IMR-90 (cell line): ENCODE measurements at regions not wholly inside any gene's neighbourhood (a gene's known extent, or its start where the extent isn't known, plus 50 kb on each side); places are given as distances from the start of the nearest gene placed in this dataset.

ENCODE experiments used
- ATAC-seq: fragments of 200-7000 bp; cut with Tn5 transposase; 2 replicates; pipeline ENCODE4 v1.9.1; 2020; ENCODE audit warnings: low read depth, mild to moderate bottlenecking, moderate library complexity
- BruUV-seq: library from RNA; stranded (reverse); fragments of 400-500 nt; replicated peaks from 2 replicates; lab custom pipeline; 2021; lab: Mats Ljungman, UMichigan
- CTCF ChIA-PET: fragments of 300-600 bp; formaldehyde crosslinking; extraction: SDS; loops from one replicate; lab custom pipeline; 2021; ENCODE audit warnings: antibody characterized with exemption; lab: Yijun Ruan, JAX
- POLR2A ChIA-PET: fragments of 300-600 bp; sonication (Branson Sonifier 250); formaldehyde crosslinking; loops from one replicate; lab custom pipeline; 2022; ENCODE audit warnings: antibody characterized with exemption; ENCODE audit not compliant: unreplicated experiment; lab: Charles Lee
- DNase-seq: peaks from one replicate; pipeline ENCODE4 v3.0.0; 2013
- H2AFZ ChIP-seq: replicated peaks from 2 replicates; pipeline ENCODE3; 2013; ENCODE audit warnings: low read length, mild to moderate bottlenecking; ENCODE audit not compliant: poor library complexity
- H2AK5ac ChIP-seq: 2 replicates; pipeline ENCODE4 v1.6.1; 2013; ENCODE audit warnings: low read depth, low read length, inconsistent platforms
- H2AK9ac ChIP-seq: replicated peaks from 2 replicates; pipeline ENCODE3; 2013; ENCODE audit warnings: mild to moderate bottlenecking, low read depth, low read length, moderate library complexity; ENCODE audit not compliant: poor library complexity
- H2BK120ac ChIP-seq: 2 replicates; pipeline ENCODE4 v1.6.1; 2013; ENCODE audit warnings: low read depth, low read length, inconsistent platforms
- H2BK15ac ChIP-seq: 3 replicates; pipeline ENCODE4 v1.6.1; 2013; ENCODE audit warnings: low read depth, low read length, inconsistent platforms
- H2BK20ac ChIP-seq: 2 replicates; pipeline ENCODE4 v1.6.1; 2013; ENCODE audit warnings: low read depth, mild to moderate bottlenecking, inconsistent platforms, low read length, moderate library complexity
- H2BK5ac ChIP-seq: 2 replicates; pipeline ENCODE4 v1.6.1; 2013; ENCODE audit warnings: mild to moderate bottlenecking, low read depth, low read length, inconsistent platforms; ENCODE audit not compliant: poor library complexity, severe bottlenecking
- H3K14ac ChIP-seq: replicated peaks from 2 replicates; pipeline ENCODE4 v1.6.1; 2013; ENCODE audit warnings: low read depth, low read length, inconsistent platforms
- H3K18ac ChIP-seq: 2 replicates; pipeline ENCODE4 v1.6.1; 2013; ENCODE audit warnings: low read depth, low read length, control low read depth
- H3K23ac ChIP-seq: 2 replicates; pipeline ENCODE4 v1.6.1; 2013; ENCODE audit warnings: low read depth, low read length, inconsistent platforms
- H3K27ac ChIP-seq: 2 replicates; pipeline ENCODE4 v1.5.1; 2013; ENCODE audit warnings: mild to moderate bottlenecking, control low read depth, low read length; ENCODE audit not compliant: insufficient read depth
- H3K27me3 ChIP-seq: 2 replicates; pipeline ENCODE4 v1.6.1; 2013; ENCODE audit warnings: low read length; ENCODE audit not compliant: control insufficient read depth, insufficient read depth
- H3K36me3 ChIP-seq: 2 replicates; pipeline ENCODE4 v1.6.1; 2013; ENCODE audit warnings: low read length, mixed read lengths; ENCODE audit not compliant: control insufficient read depth, insufficient read depth
- H3K4ac ChIP-seq: 2 replicates; pipeline ENCODE4 v1.6.1; 2013; ENCODE audit warnings: low read depth, low read length, inconsistent platforms
- H3K4me1 ChIP-seq: 2 replicates; pipeline ENCODE4 v1.6.1; 2013; ENCODE audit warnings: low read length, mixed read lengths; ENCODE audit not compliant: control insufficient read depth, insufficient read depth
- H3K4me2 ChIP-seq: 2 replicates; pipeline ENCODE4 v1.6.1; 2013; ENCODE audit warnings: low read depth, mild to moderate bottlenecking, control low read depth, low read length, moderate library complexity
- H3K4me3 ChIP-seq: 2 replicates; pipeline ENCODE4 v1.5.1; 2013; ENCODE audit warnings: low read depth, mild to moderate bottlenecking, control low read depth, low read length, moderate library complexity; ENCODE audit not compliant: insufficient read depth
- H3K56ac ChIP-seq: 2 replicates; pipeline ENCODE4 v1.6.1; 2013; ENCODE audit warnings: low read length, inconsistent platforms; ENCODE audit not compliant: insufficient read depth; ENCODE audit errors: extremely low read depth
- H3K79me1 ChIP-seq, 2 experiments: 2 replicates each; pipeline ENCODE4 v1.6.1; 2013; ENCODE audit warnings: low read length in 2 of 2, inconsistent platforms in 1 of 2, low read depth in 1 of 2
- H3K9ac ChIP-seq: 2 replicates; pipeline ENCODE4 v1.6.1; 2013; ENCODE audit warnings: low read depth, low read length, control low read depth
- H3K9me1 ChIP-seq: 2 replicates; pipeline ENCODE4 v1.6.1; 2013; ENCODE audit warnings: low read length, inconsistent platforms; ENCODE audit not compliant: insufficient read depth
- H3K9me3 ChIP-seq: 2 replicates; pipeline ENCODE4 v1.6.1; 2013; ENCODE audit warnings: low read length; ENCODE audit not compliant: control insufficient read depth, insufficient read depth
- H4K20me1 ChIP-seq: 2 replicates; pipeline ENCODE4 v1.6.1; 2013; ENCODE audit warnings: low read length, inconsistent platforms; ENCODE audit not compliant: insufficient read depth
- H4K5ac ChIP-seq: 2 replicates; pipeline ENCODE4 v1.6.1; 2013; ENCODE audit warnings: mild to moderate bottlenecking, low read depth, low read length, control low read depth
- H4K8ac ChIP-seq, 2 experiments: 2 replicates each; pipeline ENCODE4 v1.6.1; 2013; ENCODE audit warnings: low read depth in 2 of 2, low read length in 2 of 2, control low read depth in 1 of 2, inconsistent platforms in 1 of 2
- H4K91ac ChIP-seq: 2 replicates; pipeline ENCODE4 v1.6.1; 2013; ENCODE audit warnings: low read depth, low read length, inconsistent platforms; ENCODE audit not compliant: insufficient read depth
- BHLHE40 ChIP-seq: fragments of 150-350 bp; IDR thresholded peaks from 2 replicates; pipeline ENCODE4 v1.6.1; 2016; ENCODE audit warnings: mild to moderate bottlenecking, low read depth, low read length
- CEBPB ChIP-seq: IDR thresholded peaks from 2 replicates; pipeline ENCODE4 v1.6.1; 2012; ENCODE audit warnings: low read depth, low read length, improper control_type of control experiment
- CHD1 ChIP-seq: IDR thresholded peaks from 2 replicates; pipeline ENCODE4 v1.6.1; 2012; ENCODE audit warnings: low read depth, low read length, improper control_type of control experiment
- CTCF ChIP-seq: conservative IDR thresholded peaks from 2 replicates; pipeline ENCODE4 v1.5.1; 2012; ENCODE audit warnings: mild to moderate bottlenecking, low read depth, low read length, improper control_type of control experiment
- ELK1 ChIP-seq: fragments of 150-350 bp; IDR thresholded peaks from 2 replicates; pipeline ENCODE4 v1.6.1; 2016; ENCODE audit warnings: low read depth, mild to moderate bottlenecking, low read length, moderate library complexity, borderline replicate concordance
- FOS ChIP-seq: fragments of 150-350 bp; IDR thresholded peaks from 2 replicates; pipeline ENCODE4 v1.6.1; 2016; ENCODE audit warnings: low read depth, low read length
- MAZ ChIP-seq: IDR thresholded peaks from 2 replicates; pipeline ENCODE4 v1.6.1; 2012; ENCODE audit warnings: low read depth, mild to moderate bottlenecking, low read length, improper control_type of control experiment, moderate library complexity, borderline replicate concordance
- NFE2L2 ChIP-seq: fragments of 150-350 bp; IDR thresholded peaks from 2 replicates; pipeline ENCODE4 v1.6.1; 2016; ENCODE audit warnings: low read depth, mild to moderate bottlenecking, low read length
- POLR2A ChIP-seq: IDR thresholded peaks from 2 replicates; pipeline ENCODE4 v1.6.1; 2012; ENCODE audit warnings: mild to moderate bottlenecking, low read depth, low read length
- RAD21 ChIP-seq: IDR thresholded peaks from 2 replicates; pipeline ENCODE4 v1.6.1; 2012; ENCODE audit warnings: low read length, improper control_type of control experiment
- RCOR1 ChIP-seq: IDR thresholded peaks from 2 replicates; pipeline ENCODE4 v1.6.1; 2012; ENCODE audit warnings: mild to moderate bottlenecking, low read length, improper control_type of control experiment; ENCODE audit not compliant: insufficient replicate concordance
- RFX5 ChIP-seq: IDR thresholded peaks from 2 replicates; pipeline ENCODE4 v1.8.0; 2012; ENCODE audit warnings: low read depth, mild to moderate bottlenecking, low read length, moderate library complexity
- USF2 ChIP-seq: fragments of 150-350 bp; IDR thresholded peaks from 2 replicates; pipeline ENCODE4 v1.6.1; 2017; ENCODE audit warnings: mild to moderate bottlenecking, antibody characterized with exemption, low read length, low read depth
- WGBS, 2 experiments: methylation state at CpG; one replicate each; pipeline versions ENCODE4 v1.1.5 to v1.1.7; 2013; ENCODE audit warnings: missing lambda C conversion rate in 2 of 2; ENCODE audit not compliant: insufficient read length in 1 of 2; ENCODE audit errors: extremely low coverage in 2 of 2; 5-methylcytosine and 5-hydroxymethylcytosine counted together
- dilution Hi-C: fragments of 300-500 bp; cut with HindIII; formaldehyde crosslinking; loops from one replicate; pipeline ENCODE4 v1.14.3; 2018; ENCODE audit warnings: low sequenced_read_pairs; ENCODE audit not compliant: unreplicated experiment
- in situ Hi-C: fragments of 300-500 bp; cut with MboI; formaldehyde crosslinking; loops from 3 replicates; pipeline ENCODE4 v1.14.3; 2019; ENCODE audit warnings: low sequenced_read_pairs, inconsistent platforms, mixed read lengths
- intact Hi-C: fragments of 100-400 bp; cut with micrococcal nuclease; formaldehyde crosslinking; loops from 2 replicates; pipeline ENCODE4 v1.10.0; 2022

GRCh38 chr15:77537006-77537405 lies 95.7 kb downstream of the LINGO1 start:
- no peak overlapping the region for H3K4ac ChIP-seq
- H3K23ac ChIP-seq = no peak overlapping the region
- ATAC-seq (no peak), DNase-seq (no peak)
- peaks cover 28% of the 10 kb centered on the region for H3K27me3 ChIP-seq
- no peak overlapping the region for H2AK9ac ChIP-seq
- intact Hi-C loops = no loop called here
- H4K8ac ChIP-seq = no peak overlapping the region
- H2BK5ac ChIP-seq = no peak overlapping the region
- TF ChIP-seq CTCF = no peak
- TF ChIP-seq FOS = no peak
- no peak for TF ChIP-seq RCOR1
- TF ChIP-seq ELK1 = no peak
- TF ChIP-seq USF2 = no peak
- no peak for TF ChIP-seq NFE2L2
- TF ChIP-seq RFX5 = no peak
- TF ChIP-seq POLR2A = no peak
- no peak for TF ChIP-seq CEBPB
- no peak for TF ChIP-seq RAD21
- no peak for TF ChIP-seq CHD1
- no peak for TF ChIP-seq BHLHE40
- TF ChIP-seq MAZ = no peak
- H3K4me1 ChIP-seq = no peaks in the 10 kb centered on the region
- no peaks in the 10 kb centered on the region for H3K9me3 ChIP-seq
- no peaks in the 10 kb centered on the region for H4K20me1 ChIP-seq
- H4K5ac ChIP-seq = no peak overlapping the region
- no peak overlapping the region for H3K4me2 ChIP-seq
- H3K79me1 ChIP-seq = no peaks in the 10 kb centered on the region
- CTCF ChIA-PET = interaction anchor here (1.0 kb wide), 1 partner anchor 418 kb away, joined by 4 read pairs; no protein-coding TSS in a partner anchor
- H3K9ac ChIP-seq = no peak overlapping the region
- no peak overlapping the region for H2BK15ac ChIP-seq
- POLR2A ChIA-PET = no interaction called here
- no peaks in the 10 kb centered on the region for H3K36me3 ChIP-seq
- in situ Hi-C loops = no loop called here
- no CpG with 5 or more reads among the region's 1 CpG for WGBS, 2 experiments
- H3K56ac ChIP-seq = no peak overlapping the region
- H2BK120ac ChIP-seq = no peak overlapping the region
- no peak overlapping the region for H4K91ac ChIP-seq
- H3K27ac ChIP-seq = no peak overlapping the region
- dilution Hi-C loops = no loop called here
- no peak overlapping the region for H2AK5ac ChIP-seq
- no peak overlapping the region for H3K4me3 ChIP-seq
- no peak overlapping the region for H2BK20ac ChIP-seq
- no peak overlapping the region for H3K14ac ChIP-seq
- no peaks in the 10 kb centered on the region; the same call in 1 of the 2 replicates for H3K9me1 ChIP-seq
- H3K18ac ChIP-seq = no peak overlapping the region
- H2AFZ ChIP-seq = no peak overlapping the region
- no TSS peak for BruUV-seq
